Chondrocyte (in vitro differentiated cells): ENCODE measurements at regions not wholly inside any gene's neighbourhood (a gene's known extent, or its start where the extent isn't known, plus 50 kb on each side); places are given as distances from the start of the nearest gene placed in this dataset.

Experiments used
- DNase-seq: peaks from one replicate; pipeline ENCODE4 v3.0.0; 2021; ENCODE audit warnings: mixed read lengths, low spot score
- H3K27ac Mint-ChIP-seq: one replicate; pipeline ENCODE4 v1.8.0; 2021; ENCODE audit warnings: mild to moderate bottlenecking, moderate library complexity, mixed read lengths; ENCODE audit not compliant: unreplicated experiment
- H3K27me3 Mint-ChIP-seq: 2 replicates; pipeline ENCODE4 v1.8.0; 2021; ENCODE audit warnings: low read depth, mixed read lengths
- H3K36me3 Mint-ChIP-seq: 2 replicates; pipeline ENCODE4 v1.8.0; 2021; ENCODE audit warnings: low read depth, mixed read lengths
- H3K4me1 Mint-ChIP-seq: 2 replicates; pipeline ENCODE4 v1.8.0; 2021; ENCODE audit warnings: low read depth, mild to moderate bottlenecking, mixed read lengths
- H3K4me3 Mint-ChIP-seq: one replicate; pipeline ENCODE4 v1.8.0; 2021; ENCODE audit warnings: mild to moderate bottlenecking, moderate library complexity, mixed read lengths; ENCODE audit not compliant: unreplicated experiment
- H3K9me3 Mint-ChIP-seq: 2 replicates; pipeline ENCODE4 v1.8.0; 2021; ENCODE audit warnings: low read depth, mixed read lengths
- CTCF ChIP-seq: fragments of 200-600 bp; sonication (generic); IDR thresholded peaks from 2 replicates; pipeline ENCODE4 v1.5.0; 2021; ENCODE audit warnings: antibody characterized with exemption, mild to moderate bottlenecking, moderate library complexity

GRCh38 chr1:191002768-191003167 is 525.1 kb upstream of the BRINP3 start:
- no peaks in the 10 kb centered on the region for H3K9me3 Mint-ChIP-seq
- no peak overlapping the region for H3K4me3 Mint-ChIP-seq
- no peak for DNase-seq
- H3K4me1 Mint-ChIP-seq, result no peaks in the 10 kb centered on the region
- no peak overlapping the region for H3K27ac Mint-ChIP-seq
- no peak for TF ChIP-seq CTCF
- H3K27me3 Mint-ChIP-seq, result no peaks in the 10 kb centered on the region
- H3K36me3 Mint-ChIP-seq, result no peaks in the 10 kb centered on the region

- peaks cover 2% of the 10 kb centered on the region for H3K9me3 Mint-ChIP-seq
- no peaks in the 10 kb centered on the region for H3K4me1 Mint-ChIP-seq
- H3K36me3 Mint-ChIP-seq, result no peaks in the 10 kb centered on the region
- H3K27me3 Mint-ChIP-seq, result no peaks in the 10 kb centered on the region
- no peak for TF ChIP-seq CTCF
- H3K27ac Mint-ChIP-seq, result no peak overlapping the region
- H3K4me3 Mint-ChIP-seq, result no peak overlapping the region
- DNase-seq, result no peak
Observed at GRCh38 chr1:191016765-191017164, 539.1 kb upstream of the BRINP3 start.

GRCh38 chr1:191022856-191023255 is 545.2 kb upstream of the BRINP3 start:
- peaks cover 5% of the 10 kb centered on the region for H3K4me1 Mint-ChIP-seq
- no peak overlapping the region for H3K27ac Mint-ChIP-seq
- TF ChIP-seq CTCF, result no peak
- DNase-seq, result no peak
- H3K27me3 Mint-ChIP-seq, result no peaks in the 10 kb centered on the region
- no peaks in the 10 kb centered on the region for H3K36me3 Mint-ChIP-seq
- no peak overlapping the region for H3K4me3 Mint-ChIP-seq
- H3K9me3 Mint-ChIP-seq, result peaks cover 7% of the 10 kb centered on the region

- no peaks in the 10 kb centered on the region for H3K36me3 Mint-ChIP-seq
- peaks cover 5% of the 10 kb centered on the region for H3K4me1 Mint-ChIP-seq
- H3K4me3 Mint-ChIP-seq, result no peak overlapping the region
- no peak for TF ChIP-seq CTCF
- no peak for DNase-seq
- no peak overlapping the region for H3K27ac Mint-ChIP-seq
- peaks cover 17% of the 10 kb centered on the region for H3K9me3 Mint-ChIP-seq
- H3K27me3 Mint-ChIP-seq, result no peaks in the 10 kb centered on the region
Observed at GRCh38 chr1:191025896-191026642, 548.4 kb upstream of the BRINP3 start.

DNA sequence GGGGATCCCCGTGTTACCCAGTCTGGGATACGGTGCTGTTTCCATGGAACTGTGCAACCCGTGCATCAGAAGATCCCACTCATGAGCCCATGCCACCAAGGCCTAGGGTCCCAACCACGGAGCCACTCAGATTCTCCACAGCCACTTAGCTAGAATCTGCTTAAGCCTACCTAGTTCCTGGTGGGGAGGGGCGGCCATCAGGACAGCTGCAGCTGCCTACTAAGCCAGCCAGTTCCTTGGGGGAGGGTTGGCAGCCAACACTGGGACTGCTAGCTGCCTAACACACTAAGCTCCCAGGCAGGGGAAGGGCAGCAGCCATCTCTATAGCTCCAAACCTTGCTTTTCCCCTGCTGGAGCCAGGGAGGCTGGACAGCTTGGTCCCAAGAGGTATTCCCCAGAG is 549.2 kb upstream of the BRINP3 start:
- Mint-ChIP-seq H3K36me3 (no peaks in the 10 kb centered on the region), H3K27ac (no peak overlapping the region)
- TF ChIP-seq CTCF, result no peak

More for the DNA sequence above, 549.2 kb upstream of the BRINP3 start:
- H3K4me1 Mint-ChIP-seq, result peaks cover 5% of the 10 kb centered on the region
- no peak overlapping the region for H3K4me3 Mint-ChIP-seq
- DNase-seq, result no peak
- no peaks in the 10 kb centered on the region for H3K27me3 Mint-ChIP-seq
- H3K9me3 Mint-ChIP-seq, result peaks cover 20% of the 10 kb centered on the region
